ENCODE measurements at regions not wholly inside any gene's neighbourhood (a gene's known extent, or its start where the extent isn't known, plus 50 kb on each side); places are given as distances from the start of the nearest gene placed in this dataset.

- peaks cover 10% of the 10 kb centered on the region for H3K4me1 ChIP-seq
- TF ChIP-seq, protein P1, sequence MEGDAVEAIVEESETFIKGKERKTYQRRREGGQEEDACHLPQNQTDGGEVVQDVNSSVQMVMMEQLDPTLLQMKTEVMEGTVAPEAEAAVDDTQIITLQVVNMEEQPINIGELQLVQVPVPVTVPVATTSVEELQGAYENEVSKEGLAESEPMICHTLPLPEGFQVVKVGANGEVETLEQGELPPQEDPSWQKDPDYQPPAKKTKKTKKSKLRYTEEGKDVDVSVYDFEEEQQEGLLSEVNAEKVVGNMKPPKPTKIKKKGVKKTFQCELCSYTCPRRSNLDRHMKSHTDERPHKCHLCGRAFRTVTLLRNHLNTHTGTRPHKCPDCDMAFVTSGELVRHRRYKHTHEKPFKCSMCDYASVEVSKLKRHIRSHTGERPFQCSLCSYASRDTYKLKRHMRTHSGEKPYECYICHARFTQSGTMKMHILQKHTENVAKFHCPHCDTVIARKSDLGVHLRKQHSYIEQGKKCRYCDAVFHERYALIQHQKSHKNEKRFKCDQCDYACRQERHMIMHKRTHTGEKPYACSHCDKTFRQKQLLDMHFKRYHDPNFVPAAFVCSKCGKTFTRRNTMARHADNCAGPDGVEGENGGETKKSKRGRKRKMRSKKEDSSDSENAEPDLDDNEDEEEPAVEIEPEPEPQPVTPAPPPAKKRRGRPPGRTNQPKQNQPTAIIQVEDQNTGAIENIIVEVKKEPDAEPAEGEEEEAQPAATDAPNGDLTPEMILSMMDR (IDR thresholded peaks at IDR 0.05; ENCODE audit: low read depth, low read length) = no peak
- no peak overlapping the region for H3K4me3 ChIP-seq (ENCODE audit: low read depth, low read length)
- no peaks in the 10 kb centered on the region for H3K27me3 ChIP-seq
- DNase-seq = no peak
- H3K9me3 ChIP-seq = no peaks in the 10 kb centered on the region
- H3K36me3 ChIP-seq = no peaks in the 10 kb centered on the region
These were observed 56.2 kb upstream of the DPYSL4 start for GRCh38 chr10:132130286-132131265.

DNA sequence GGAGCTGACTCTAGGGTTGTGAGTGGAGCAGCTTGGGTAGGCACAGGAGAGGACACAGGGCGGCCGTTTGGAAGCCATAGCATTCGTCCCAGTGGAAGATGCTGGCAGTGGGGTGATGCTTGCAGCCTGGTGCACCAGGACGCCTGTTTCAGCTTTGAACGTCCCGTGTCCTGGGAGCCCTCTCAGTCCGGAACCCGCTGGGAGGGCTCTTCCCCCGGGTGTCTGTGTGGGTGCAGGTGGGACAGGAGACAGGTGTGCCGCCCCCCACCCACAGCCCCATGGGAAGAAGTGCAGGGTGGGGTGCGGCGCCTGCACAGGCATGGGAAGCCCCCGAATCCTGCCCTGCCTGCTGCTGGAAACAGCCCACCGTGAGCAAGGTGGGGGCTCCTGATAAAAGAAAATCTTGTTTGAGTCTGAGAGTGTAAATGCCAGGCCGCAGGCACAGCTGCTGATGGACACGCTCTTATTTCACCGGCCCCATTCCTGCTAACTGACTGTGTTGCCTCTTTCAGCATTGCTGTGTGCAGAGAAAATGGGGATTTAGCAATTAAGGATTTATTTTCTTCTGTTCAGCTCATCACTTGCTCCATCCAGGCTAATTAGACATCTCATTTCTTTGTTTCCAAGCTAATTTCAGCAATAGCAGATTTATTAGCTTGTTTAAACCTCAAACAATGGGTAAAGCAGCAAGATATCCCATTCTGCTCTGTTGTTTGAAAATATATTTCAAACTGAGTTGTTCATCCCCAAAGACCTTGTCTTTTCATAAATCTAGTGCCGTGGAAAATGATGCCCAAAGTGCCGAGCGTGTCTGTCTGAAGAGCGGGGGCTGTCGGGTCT lies 54.9 kb upstream of the DPYSL4 start:
- H3K4me3 ChIP-seq (ENCODE audit: low read depth, low read length) = no peak overlapping the region
- no peaks in the 10 kb centered on the region for H3K27me3 ChIP-seq
- no peaks in the 10 kb centered on the region for H3K9me3 ChIP-seq
- peaks cover 10% of the 10 kb centered on the region for H3K4me1 ChIP-seq
- TF ChIP-seq, protein P1 (IDR thresholded peaks at IDR 0.05; ENCODE audit: low read depth, low read length) = no peak
- H3K36me3 ChIP-seq = no peaks in the 10 kb centered on the region
- DNase-seq = peak; percentile 1

DNA sequence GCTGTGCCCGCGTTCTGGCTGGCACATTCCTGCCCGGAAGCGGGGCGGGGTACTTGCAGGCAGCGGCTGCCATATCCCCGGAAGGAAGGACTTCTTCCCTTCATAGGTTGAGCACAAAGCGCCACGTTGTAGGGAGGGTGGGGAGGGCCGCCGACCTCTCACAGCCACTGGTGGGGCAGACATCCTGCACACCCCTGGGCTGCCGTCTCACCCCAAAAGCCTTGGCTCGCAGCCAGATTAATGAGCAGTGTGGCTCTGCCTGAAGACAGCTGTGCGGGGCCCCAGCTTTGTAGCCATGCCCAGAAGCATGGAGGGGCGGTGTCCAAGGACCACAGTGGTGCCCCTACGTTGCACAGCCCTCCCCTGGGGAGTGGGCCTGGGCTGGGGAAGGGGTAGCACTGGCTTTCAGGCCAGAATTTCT lies 54.3 kb upstream of the DPYSL4 start:
- H3K4me1 ChIP-seq = peaks cover 10% of the 10 kb centered on the region
- H3K9me3 ChIP-seq = no peaks in the 10 kb centered on the region
- TF ChIP-seq, protein P1 (IDR thresholded peaks at IDR 0.05; ENCODE audit: low read depth, low read length) = no peak
- H3K27me3 ChIP-seq = no peaks in the 10 kb centered on the region
- H3K4me3 ChIP-seq (ENCODE audit: low read depth, low read length) = no peak overlapping the region
- no peaks in the 10 kb centered on the region for H3K36me3 ChIP-seq
- peak; percentile 14 for DNase-seq

DNA sequence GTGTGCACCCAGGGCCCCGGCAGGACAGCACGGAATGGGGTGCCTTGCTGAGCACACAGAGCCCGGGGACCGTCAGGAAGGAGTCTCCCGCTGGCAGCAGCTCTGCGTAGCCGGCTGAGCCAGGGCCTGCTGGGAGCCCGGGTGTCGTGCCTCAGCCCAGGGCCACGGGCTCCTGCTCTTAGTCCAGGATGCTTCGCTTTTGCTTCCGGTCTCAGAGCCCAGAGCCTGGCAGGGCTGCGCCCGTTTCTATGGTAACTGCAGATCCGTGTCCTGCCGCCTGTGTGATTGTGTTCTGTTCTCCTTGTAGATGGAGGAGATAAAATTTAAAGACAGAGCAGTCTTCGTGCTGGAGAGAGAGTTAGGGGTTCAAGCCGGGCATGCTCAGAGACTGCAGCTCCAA lies 53.7 kb upstream of the DPYSL4 start:
- DNase-seq = peak; percentile 66
- Histone ChIP-seq H3K9me3 (no peaks in the 10 kb centered on the region), H3K27me3 (no peaks in the 10 kb centered on the region), H3K4me1 (peaks cover 10% of the 10 kb centered on the region), H3K4me3 (ENCODE audit: low read depth, low read length) (peak overlapping the region; percentile 23), H3K36me3 (no peaks in the 10 kb centered on the region)
- TF ChIP-seq, protein P1 (IDR thresholded peaks at IDR 0.05; ENCODE audit: low read depth, low read length) = no peak

DNA sequence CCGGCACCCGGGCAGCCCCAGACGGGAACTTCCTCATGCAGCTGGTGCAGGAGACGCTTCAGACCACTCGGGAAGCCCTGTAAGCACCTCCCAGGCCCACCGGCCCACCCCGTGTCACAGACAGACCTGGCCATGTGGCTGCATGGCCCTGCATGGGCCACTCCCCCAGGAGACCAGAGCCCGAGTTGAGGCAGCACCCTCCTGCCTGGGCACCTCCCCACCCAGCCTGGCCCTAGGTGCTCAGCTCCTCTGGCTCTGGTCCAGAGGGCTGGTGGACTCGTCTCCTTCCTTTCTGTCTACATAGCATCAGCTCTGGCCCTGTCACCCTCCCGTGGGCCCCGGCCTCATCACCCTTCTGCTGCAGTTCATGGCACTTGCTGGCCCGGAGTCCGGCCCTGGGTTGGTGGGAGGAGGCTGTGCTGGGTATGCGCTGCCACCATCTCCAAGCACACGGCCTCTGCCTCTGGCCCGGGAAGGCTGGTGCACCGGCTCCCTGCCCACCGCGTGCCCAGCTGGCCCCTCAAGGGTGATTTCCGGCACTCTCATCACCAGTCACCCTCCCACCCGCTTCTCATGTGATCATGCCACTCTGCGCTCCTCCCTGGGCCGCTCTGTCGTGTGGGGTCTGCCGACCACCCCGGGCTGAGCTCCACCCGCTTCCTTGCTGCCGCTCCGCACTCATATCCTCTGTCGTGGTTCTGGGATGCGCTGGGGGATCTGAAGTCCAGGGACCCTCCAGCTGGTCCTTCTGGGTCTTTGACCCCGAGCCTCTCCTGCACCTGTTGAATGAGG lies 53.1 kb upstream of the DPYSL4 start:
- peaks cover 10% of the 10 kb centered on the region for H3K4me1 ChIP-seq
- H3K4me3 ChIP-seq (ENCODE audit: low read depth, low read length) = peak overlapping the region; percentile 23
- H3K27me3 ChIP-seq = no peaks in the 10 kb centered on the region
- DNase-seq = peak; percentile 35
- no peaks in the 10 kb centered on the region for H3K9me3 ChIP-seq
- no peaks in the 10 kb centered on the region for H3K36me3 ChIP-seq
- TF ChIP-seq, protein P1 (IDR thresholded peaks at IDR 0.05; ENCODE audit: low read depth, low read length) = no peak

Data from BE2C (cell line).